ENCODE measurements at regions not wholly inside any gene's neighbourhood (a gene's known extent, or its start where the extent isn't known, plus 50 kb on each side); places are given as distances from the start of the nearest gene placed in this dataset.

GRCh38 chr5:60335913-60336312 lies 364.1 kb downstream of the DEPDC1B start:
- no peak for DNase-seq (ENCODE audit: low spot score)

DNA sequence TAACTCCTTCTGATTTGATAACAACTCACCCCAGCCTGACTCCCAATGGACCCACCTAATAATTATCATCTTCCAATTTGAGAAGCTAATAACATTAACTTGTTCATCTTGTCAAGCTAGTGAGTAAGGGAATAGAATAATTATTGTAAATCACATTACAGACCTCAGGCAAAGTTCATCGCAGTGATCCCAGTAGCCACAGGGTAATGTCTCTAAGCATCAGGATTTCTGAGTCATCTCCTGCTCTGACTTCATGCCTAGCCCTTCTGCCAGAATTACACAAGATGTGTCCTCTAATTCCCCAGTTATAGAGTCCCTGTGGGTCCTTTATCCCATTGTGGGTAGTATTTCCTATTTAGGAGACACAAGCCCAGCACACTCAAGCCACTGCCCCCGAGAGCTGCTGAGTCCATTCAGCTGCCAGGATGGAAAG lies 365.7 kb downstream of the DEPDC1B start:
- DNase-seq (ENCODE audit: low spot score) = peak; percentile 64

GRCh38 chr5:60333005-60333571 lies 366.9 kb downstream of the DEPDC1B start:
- DNase-seq (ENCODE audit: low spot score) = no peak

- DNase-seq (ENCODE audit: low spot score) = peak; percentile 16
Observed at GRCh38 chr5:60332244-60333004, 367.5 kb downstream of the DEPDC1B start.

GRCh38 chr5:60330236-60330635 lies 369.7 kb downstream of the DEPDC1B start:
- DNase-seq (ENCODE audit: low spot score) = no peak

- no peak for DNase-seq (ENCODE audit: low spot score)
Observed at GRCh38 chr5:60325870-60326269, 374.1 kb downstream of the DEPDC1B start.

GRCh38 chr5:60323596-60323995 lies 376.4 kb downstream of the DEPDC1B start:
- DNase-seq (ENCODE audit: low spot score) = no peak

- DNase-seq (ENCODE audit: low spot score) = no peak
Observed at GRCh38 chr5:60312098-60312497, 387.9 kb downstream of the DEPDC1B start.

DNA sequence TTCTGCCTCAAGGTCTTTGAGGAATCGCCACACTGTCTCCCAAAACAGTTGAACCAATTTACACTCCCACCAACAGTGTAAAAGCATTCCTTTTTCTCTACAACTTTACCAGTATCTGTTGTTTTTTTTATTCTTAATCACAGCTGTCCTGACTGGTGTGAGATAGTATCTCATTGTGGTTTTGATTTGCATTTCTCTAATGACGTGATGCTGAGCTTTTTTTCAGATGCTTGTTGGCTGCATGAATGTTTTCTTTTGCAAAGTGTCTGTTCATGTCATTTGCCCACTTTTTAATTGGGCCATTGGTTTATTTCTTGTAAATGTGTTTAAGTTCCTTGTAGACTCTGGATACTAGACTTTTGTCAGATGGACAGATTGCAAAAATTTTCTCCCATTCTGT lies 400.0 kb downstream of the DEPDC1B start:
- no peak for DNase-seq (ENCODE audit: low spot score)

DNA sequence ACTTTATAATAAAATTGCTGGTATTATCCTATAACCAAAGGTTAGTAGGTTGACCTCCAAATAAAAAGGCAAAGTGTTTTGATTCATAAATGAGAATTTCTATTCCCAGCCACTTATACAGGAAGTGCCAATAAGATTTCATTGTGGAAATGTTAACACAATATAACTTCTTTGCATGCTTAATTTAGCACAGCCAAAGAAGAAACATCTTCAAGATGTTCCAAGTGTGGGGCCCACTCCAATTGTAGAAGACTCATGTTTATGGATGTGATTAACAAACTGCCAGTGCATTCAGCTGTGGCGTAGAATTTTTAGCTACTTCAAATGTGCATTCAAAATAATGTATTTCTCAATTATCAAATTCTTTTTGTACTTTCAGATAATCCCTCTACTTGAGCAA lies 402.3 kb downstream of the DEPDC1B start:
- DNase-seq (ENCODE audit: low spot score) = no peak

DNA sequence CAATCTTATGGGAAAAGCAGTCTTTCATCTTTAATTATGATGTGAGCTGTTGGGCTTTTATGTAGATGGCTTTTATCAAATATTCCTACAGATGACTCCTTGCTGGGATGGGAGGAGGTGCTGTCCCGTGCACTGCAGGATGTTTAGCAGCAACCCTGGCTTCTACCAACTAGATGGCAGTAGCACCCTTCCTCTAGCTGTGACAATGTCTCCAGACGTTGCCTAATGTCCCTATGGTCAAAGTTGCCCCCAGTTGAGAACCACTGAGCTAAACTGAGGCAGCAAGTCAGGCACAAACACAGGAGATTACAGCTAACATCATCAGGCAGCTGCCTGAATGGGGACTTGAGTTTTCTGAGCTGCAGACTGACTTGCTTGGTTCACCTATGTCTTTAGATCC lies 401.9 kb upstream of the PDE4D start:
- DNase-seq (ENCODE audit: low spot score) = peak; percentile 10

DNA sequence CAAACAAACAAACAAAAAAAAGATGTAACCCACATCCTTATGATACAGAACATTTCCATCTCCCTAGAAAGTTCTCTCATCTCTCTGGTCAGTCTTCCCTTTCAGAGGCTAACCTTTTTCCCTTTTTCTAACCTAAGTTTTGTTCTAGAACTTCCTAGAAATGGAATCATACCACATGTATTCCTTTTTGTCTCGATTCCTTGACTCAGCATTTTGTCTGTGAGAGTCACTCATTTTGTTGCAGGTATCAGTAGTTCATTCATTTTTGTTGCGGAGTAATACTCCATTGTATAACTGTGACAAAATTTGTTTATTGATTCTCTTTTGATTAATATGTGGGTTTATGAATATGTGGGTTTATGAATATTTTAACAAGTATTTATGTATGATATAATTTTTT lies 400.0 kb upstream of the PDE4D start:
- DNase-seq (ENCODE audit: low spot score) = no peak

- DNase-seq (ENCODE audit: low spot score) = no peak
Observed at GRCh38 chr5:60287174-60287771, 393.7 kb upstream of the PDE4D start.

- DNase-seq (ENCODE audit: low spot score) = no peak
Observed at GRCh38 chr5:60285910-60286309, 392.4 kb upstream of the PDE4D start.

DNA sequence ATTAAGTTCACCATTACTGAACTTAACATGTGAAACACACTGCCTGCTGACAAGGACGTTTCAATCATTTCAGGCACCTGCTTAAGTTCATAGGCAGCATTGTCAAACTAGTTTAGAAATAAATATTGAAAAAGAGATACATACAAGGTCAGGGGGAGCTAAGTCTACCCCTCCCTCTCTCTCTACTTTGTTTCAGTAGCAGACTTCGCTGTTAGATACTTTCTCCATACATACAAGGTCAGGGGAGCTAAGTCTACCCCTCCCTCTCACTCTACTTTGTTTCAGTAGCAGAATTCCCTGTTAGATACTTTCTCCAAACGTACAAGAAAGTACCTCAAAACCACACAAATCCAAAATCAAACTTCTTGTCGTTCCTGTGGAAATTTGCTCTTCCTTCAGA lies 387.4 kb upstream of the PDE4D start:
- DNase-seq (ENCODE audit: low spot score) = no peak

DNA sequence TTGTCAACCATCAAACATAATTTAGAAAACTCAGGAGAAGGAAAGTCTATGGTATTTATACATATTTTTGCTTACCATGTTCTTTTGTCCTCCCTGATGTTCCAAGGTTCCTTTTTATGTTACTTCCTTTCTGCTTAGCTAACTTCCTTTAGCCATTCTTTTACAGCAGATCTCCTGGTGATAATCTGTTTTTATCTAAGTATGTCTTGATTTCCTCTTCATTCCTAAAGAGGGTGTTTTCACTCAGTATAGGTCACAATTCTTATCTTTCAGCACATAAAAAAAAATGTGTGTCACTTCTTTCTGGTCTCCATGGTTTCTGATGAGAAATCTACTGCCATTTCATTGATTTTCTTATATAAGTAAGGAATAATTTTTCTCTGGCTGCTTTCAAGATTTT lies 384.4 kb upstream of the PDE4D start:
- DNase-seq (ENCODE audit: low spot score) = no peak

DNA sequence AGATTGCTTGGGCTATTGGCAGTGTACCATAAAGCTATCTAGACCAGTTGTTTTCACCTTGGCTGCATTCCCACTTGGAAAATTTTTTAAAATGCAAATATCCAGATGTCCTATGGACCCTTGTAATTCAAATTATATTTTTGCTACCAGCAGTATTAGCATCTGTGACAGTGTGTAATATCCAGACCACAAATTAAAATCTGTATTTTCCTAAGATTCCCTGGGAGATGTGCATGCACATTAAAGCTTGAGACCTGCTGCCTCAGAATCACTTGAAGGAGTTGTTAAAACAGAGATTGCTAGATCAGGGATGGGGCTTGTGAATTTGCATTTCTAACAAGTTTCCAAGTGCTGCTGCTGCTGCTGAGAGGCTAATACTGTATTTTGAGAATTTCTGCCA lies 381.2 kb upstream of the PDE4D start:
- DNase-seq (ENCODE audit: low spot score) = no peak

- DNase-seq (ENCODE audit: low spot score) = no peak
Observed at GRCh38 chr5:60271517-60271916, 378.0 kb upstream of the PDE4D start.

DNA sequence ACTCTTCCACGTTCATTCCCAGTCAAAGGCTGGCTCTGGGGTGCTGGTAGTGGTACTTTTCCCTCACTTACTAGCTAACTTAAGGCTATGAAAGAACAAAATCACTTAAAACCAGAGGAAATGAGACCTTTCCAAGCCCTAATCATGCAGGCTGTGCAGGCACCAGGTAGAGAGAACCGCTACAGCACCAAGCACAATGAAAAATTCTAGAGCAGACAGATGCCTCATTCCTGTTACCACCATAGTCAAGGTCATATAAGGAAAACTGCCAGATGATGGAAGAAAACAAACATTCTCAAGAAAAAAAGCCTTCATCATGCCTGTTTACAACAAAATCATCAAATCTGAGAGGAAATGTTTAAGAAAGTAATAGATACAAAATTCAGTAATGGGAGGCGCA lies 374.4 kb upstream of the PDE4D start:
- no peak for DNase-seq (ENCODE audit: low spot score)

DNA sequence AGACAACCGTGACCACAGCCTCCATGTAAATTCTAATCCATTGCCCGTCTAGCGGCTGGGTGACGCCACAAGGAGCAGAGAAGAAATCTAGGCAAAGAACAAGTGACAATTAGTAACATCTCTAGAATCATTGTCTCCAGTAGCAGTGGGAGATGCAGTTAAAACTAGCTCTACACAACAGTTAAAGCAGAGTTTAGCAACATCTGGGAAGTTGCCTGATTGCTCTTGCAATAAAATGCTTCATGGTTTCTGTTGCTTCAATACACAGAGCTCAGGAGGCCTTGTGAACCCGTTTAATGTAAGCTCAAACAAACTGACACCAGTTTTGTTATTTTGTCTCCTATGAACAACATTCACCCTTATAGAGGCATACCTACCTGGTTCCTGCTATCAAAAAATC lies 369.8 kb upstream of the PDE4D start:
- no peak for DNase-seq (ENCODE audit: low spot score)

DNA sequence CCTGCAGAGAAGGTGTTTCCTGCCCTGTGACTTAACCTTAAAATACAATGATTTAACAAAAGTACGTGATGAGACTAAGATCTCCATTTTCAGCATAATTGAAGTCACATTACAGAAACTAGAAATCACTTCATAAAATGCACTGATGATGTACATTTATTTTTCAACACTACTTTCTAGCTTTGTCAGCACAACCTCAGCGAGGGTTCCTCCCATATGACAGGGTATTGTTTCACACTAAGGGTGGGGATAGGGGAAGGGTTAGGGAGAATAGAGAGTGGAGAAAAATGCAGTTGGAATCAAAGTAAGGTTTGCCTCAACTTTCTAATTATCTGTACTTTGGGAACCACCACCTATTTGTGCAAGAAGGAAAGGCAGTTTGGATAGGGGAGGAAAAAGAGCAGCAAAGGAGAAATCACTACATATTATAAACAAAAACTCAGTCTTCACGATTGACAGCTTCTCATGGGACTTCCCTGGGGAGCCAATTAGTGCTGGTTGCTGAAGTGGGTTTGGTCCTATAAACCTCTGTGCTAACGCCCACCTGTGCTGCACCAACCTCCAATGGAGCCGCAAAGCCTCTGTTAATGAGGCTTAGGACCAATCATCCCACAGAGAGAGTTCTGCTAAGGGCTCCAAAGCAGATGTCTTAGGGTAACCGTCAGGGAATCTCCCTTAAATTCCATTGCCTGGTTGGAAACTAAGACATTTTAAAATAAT lies 369.2 kb upstream of the PDE4D start:
- DNase-seq (ENCODE audit: low spot score) = no peak

- DNase-seq (ENCODE audit: low spot score) = no peak
Observed at GRCh38 chr5:60261732-60262131, 368.2 kb upstream of the PDE4D start.

GRCh38 chr5:60260658-60261057 lies 367.1 kb upstream of the PDE4D start:
- DNase-seq (ENCODE audit: low spot score) = no peak

All from GM03348 (cell line).